Endodermal cell (in vitro differentiated cells): ENCODE measurements at regions not wholly inside any gene's neighbourhood (a gene's known extent, or its start where the extent isn't known, plus 50 kb on each side); places are given as distances from the start of the nearest gene placed in this dataset.
A peak's percentile ranks its signal among the peaks of the same experiment; 100 is the strongest.

ENCODE experiments used
- DNase-seq: peaks from one replicate; pipeline ENCODE4 v3.0.0-alpha.2; 2017
- H3K27ac ChIP-seq: 2 replicates; pipeline ENCODE4 v1.5.1; 2013; ENCODE audit warnings: mild to moderate bottlenecking, low read depth, low read length, moderate library complexity
- H3K27me3 ChIP-seq: 2 replicates; pipeline ENCODE4 v1.6.1; 2013; ENCODE audit warnings: mild to moderate bottlenecking, low read length, moderate library complexity; ENCODE audit not compliant: insufficient read depth, control insufficient read depth, poor library complexity, severe bottlenecking
- H3K36me3 ChIP-seq: 2 replicates; pipeline ENCODE4 v1.7.0; 2013; ENCODE audit warnings: mild to moderate bottlenecking, low read length, moderate library complexity; ENCODE audit not compliant: control insufficient read depth, insufficient read depth
- H3K4me1 ChIP-seq: one replicate; pipeline ENCODE4 v1.7.0; 2013; ENCODE audit warnings: low read length; ENCODE audit not compliant: control insufficient read depth, insufficient read depth
- H3K4me3 ChIP-seq: 2 replicates; pipeline ENCODE4 v1.5.1; 2013; ENCODE audit warnings: mild to moderate bottlenecking, low read length, moderate library complexity
- H3K9ac ChIP-seq: 2 replicates; pipeline ENCODE4 v1.6.1; 2013; ENCODE audit warnings: mild to moderate bottlenecking, low read length, moderate library complexity; ENCODE audit not compliant: poor library complexity, severe bottlenecking; ENCODE audit errors: extremely low read depth
- H3K9me3 ChIP-seq: 2 replicates; pipeline ENCODE4 v1.6.1; 2013; ENCODE audit warnings: mild to moderate bottlenecking, low read length, moderate library complexity; ENCODE audit not compliant: control insufficient read depth
- H3K27ac Mint-ChIP-seq: 2 replicates; pipeline ENCODE4 v1.8.0; 2020; ENCODE audit warnings: mixed read lengths
- H3K27me3 Mint-ChIP-seq: 2 replicates; pipeline ENCODE4 v1.8.0; 2021; ENCODE audit warnings: mild to moderate bottlenecking, mixed read lengths; ENCODE audit not compliant: insufficient read depth
- H3K36me3 Mint-ChIP-seq: 2 replicates; pipeline ENCODE4 v1.8.0; 2020; ENCODE audit warnings: low read depth, mixed read lengths
- H3K4me1 Mint-ChIP-seq: 2 replicates; pipeline ENCODE4 v1.8.0; 2020; ENCODE audit warnings: mixed read lengths
- H3K4me3 Mint-ChIP-seq: 2 replicates; pipeline ENCODE4 v1.8.0; 2020; ENCODE audit warnings: mild to moderate bottlenecking, moderate library complexity, mixed read lengths
- H3K9me3 Mint-ChIP-seq: 2 replicates; pipeline ENCODE4 v1.8.0; 2020; ENCODE audit warnings: mild to moderate bottlenecking, mixed read lengths
- CTCF ChIP-seq: fragments of 200-600 bp; sonication (generic); conservative IDR thresholded peaks from 2 replicates; pipeline ENCODE4 v1.5.0; 2021; ENCODE audit warnings: antibody characterized with exemption, mild to moderate bottlenecking
- WGBS, 2 experiments: methylation state at CpG; one replicate each; pipeline versions ENCODE4 v1.1.5 to v1.1.7; 2013; ENCODE audit warnings: missing lambda C conversion rate in 2 of 2, mixed read lengths in 1 of 2; ENCODE audit not compliant: insufficient coverage in 1 of 2, insufficient read length in 1 of 2; 5-methylcytosine and 5-hydroxymethylcytosine counted together

- H3K27ac Mint-ChIP-seq, result no peak overlapping the region
- no peaks in the 10 kb centered on the region for H3K36me3 ChIP-seq
- H3K4me1 Mint-ChIP-seq, result peaks cover 1% of the 10 kb centered on the region
- TF ChIP-seq CTCF, result peak; percentile 51
- H3K4me3 Mint-ChIP-seq, result no peak overlapping the region
- no peaks in the 10 kb centered on the region for H3K27me3 ChIP-seq
- no peaks in the 10 kb centered on the region for H3K9me3 ChIP-seq
- no peak overlapping the region for H3K4me3 ChIP-seq
- H3K27ac ChIP-seq, result no peak overlapping the region
- 93% methylated on average over 6 of the region's 7 CpGs; no CpG with 5 or more reads in 1 of the 2 experiments for WGBS, 2 experiments
- no peaks in the 10 kb centered on the region for H3K27me3 Mint-ChIP-seq
- peaks cover 10% of the 10 kb centered on the region for H3K9me3 Mint-ChIP-seq
- no peak overlapping the region for H3K9ac ChIP-seq
- DNase-seq, result peak; percentile 58
- H3K36me3 Mint-ChIP-seq, result peaks cover 34% of the 10 kb centered on the region
- no peaks in the 10 kb centered on the region for H3K4me1 ChIP-seq
Measured at GRCh38 chrX:113828470-113828869, 755.4 kb upstream of the HTR2C start.

DNA sequence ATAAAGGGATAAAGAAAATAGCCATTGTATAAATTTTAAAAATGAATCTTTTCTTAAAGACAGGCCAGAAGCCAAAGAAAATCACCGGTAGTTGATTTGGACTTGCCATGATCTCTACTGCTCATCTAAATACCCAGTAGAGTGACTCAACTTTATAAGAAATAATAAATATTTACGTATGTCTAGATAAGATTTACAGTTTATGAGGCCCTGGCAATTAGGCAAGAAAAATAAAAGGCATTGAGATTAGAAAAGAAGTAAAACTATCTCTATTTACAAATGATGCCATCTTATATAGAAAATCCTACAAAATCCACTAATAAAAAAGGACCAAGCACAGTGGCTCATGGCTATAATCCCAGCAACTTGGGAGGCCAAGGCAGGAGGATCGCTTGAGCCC, 765.5 kb upstream of the HTR2C start:
- Histone ChIP-seq H3K4me3 (no peak overlapping the region), H3K9me3 (peaks cover 5% of the 10 kb centered on the region), H3K27me3 (no peaks in the 10 kb centered on the region), H3K36me3 (no peaks in the 10 kb centered on the region), H3K9ac (no peak overlapping the region), H3K4me1 (no peaks in the 10 kb centered on the region), H3K27ac (no peak overlapping the region)
- H3K9me3 Mint-ChIP-seq, result peaks cover 41% of the 10 kb centered on the region
- H3K36me3 Mint-ChIP-seq, result peaks cover 63% of the 10 kb centered on the region
- no peak for TF ChIP-seq CTCF
- no peak overlapping the region for H3K4me3 Mint-ChIP-seq
- no peak for DNase-seq
- 100% methylated on average over 2 of the region's 3 CpGs; no CpG with 5 or more reads in 1 of the 2 experiments for WGBS, 2 experiments
- no peak overlapping the region for H3K27ac Mint-ChIP-seq
- H3K4me1 Mint-ChIP-seq, result peaks cover 8% of the 10 kb centered on the region
- H3K27me3 Mint-ChIP-seq, result no peaks in the 10 kb centered on the region

DNA sequence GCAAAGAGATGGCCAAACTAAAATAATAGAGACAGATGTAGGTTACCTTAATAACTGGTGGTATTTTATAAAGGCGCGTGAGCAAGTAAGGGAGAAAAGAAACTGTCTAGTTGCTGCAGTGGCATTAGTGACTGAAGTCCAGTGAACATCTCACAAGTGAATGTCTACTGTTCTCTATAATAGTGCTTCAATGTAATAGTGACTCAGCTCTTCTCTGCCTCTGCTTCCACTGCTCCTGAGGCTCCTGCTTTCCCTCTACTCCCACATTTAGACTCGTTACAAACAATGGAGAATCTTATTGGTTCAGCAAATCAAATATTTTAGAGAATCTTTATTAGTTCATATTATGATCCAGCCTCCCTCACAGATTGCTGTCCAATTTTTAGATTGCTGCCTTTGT, 779.1 kb upstream of the HTR2C start:
- H3K9ac ChIP-seq, result no peak overlapping the region
- no peak for DNase-seq
- no peaks in the 10 kb centered on the region for H3K9me3 ChIP-seq
- H3K4me1 ChIP-seq, result peaks cover 6% of the 10 kb centered on the region
- H3K4me1 Mint-ChIP-seq, result peaks cover 20% of the 10 kb centered on the region
- H3K9me3 Mint-ChIP-seq, result peaks cover under 1% of the 10 kb centered on the region
- 100% methylated on average over 2 of the region's 3 CpGs; no CpG with 5 or more reads in 1 of the 2 experiments for WGBS, 2 experiments
- H3K27ac Mint-ChIP-seq, result peak overlapping the region; percentile 66
- no peak overlapping the region for H3K4me3 ChIP-seq
- H3K27me3 ChIP-seq, result no peaks in the 10 kb centered on the region
- H3K27ac ChIP-seq, result no peak overlapping the region
- no peaks in the 10 kb centered on the region for H3K36me3 ChIP-seq
- no peaks in the 10 kb centered on the region for H3K27me3 Mint-ChIP-seq
- no peak for TF ChIP-seq CTCF
- H3K4me3 Mint-ChIP-seq, result no peak overlapping the region
- H3K36me3 Mint-ChIP-seq, result peaks cover 15% of the 10 kb centered on the region
